ENCODE measurements at regions not wholly inside any gene's neighbourhood (a gene's known extent, or its start where the extent isn't known, plus 50 kb on each side); places are given as distances from the start of the nearest gene placed in this dataset.

- H3K27me3 ChIP-seq (ENCODE audit: control insufficient read depth, insufficient read depth, low read length): no peaks in the 10 kb centered on the region
- DNase-seq: no peak
- H3K36me3 ChIP-seq (replicated peaks; ENCODE audit: control insufficient read depth, insufficient read depth, low read length): no peaks in the 10 kb centered on the region
- H3K4me3 ChIP-seq (ENCODE audit: insufficient read depth, low read depth, low read length): no peak overlapping the region
Measured at GRCh38 chr5:74422671-74423070, 217.9 kb downstream of the ENC1 start.

- Histone ChIP-seq H3K27me3 (ENCODE audit: control insufficient read depth, insufficient read depth, low read length) (no peaks in the 10 kb centered on the region), H3K4me3 (ENCODE audit: insufficient read depth, low read depth, low read length) (no peak overlapping the region), H3K36me3 (replicated peaks; ENCODE audit: control insufficient read depth, insufficient read depth, low read length) (no peaks in the 10 kb centered on the region)
- no peak for DNase-seq
Measured at GRCh38 chr5:74422030-74422429, 218.5 kb downstream of the ENC1 start.

- Histone ChIP-seq H3K27me3 (ENCODE audit: control insufficient read depth, insufficient read depth, low read length) (no peaks in the 10 kb centered on the region), H3K36me3 (replicated peaks; ENCODE audit: control insufficient read depth, insufficient read depth, low read length) (no peaks in the 10 kb centered on the region), H3K4me3 (ENCODE audit: insufficient read depth, low read depth, low read length) (no peak overlapping the region)
- DNase-seq: no peak
Measured at GRCh38 chr5:74421377-74421776, 219.2 kb downstream of the ENC1 start.

GRCh38 chr5:74420947-74421346 is 219.6 kb downstream of the ENC1 start:
- no peak overlapping the region for H3K4me3 ChIP-seq (ENCODE audit: insufficient read depth, low read depth, low read length)
- H3K36me3 ChIP-seq (replicated peaks; ENCODE audit: control insufficient read depth, insufficient read depth, low read length): no peaks in the 10 kb centered on the region
- DNase-seq: no peak
- H3K27me3 ChIP-seq (ENCODE audit: control insufficient read depth, insufficient read depth, low read length): no peaks in the 10 kb centered on the region

GRCh38 chr5:74420220-74420619 is 220.3 kb downstream of the ENC1 start:
- no peak for DNase-seq
- Histone ChIP-seq H3K4me3 (ENCODE audit: insufficient read depth, low read depth, low read length) (no peak overlapping the region), H3K27me3 (ENCODE audit: control insufficient read depth, insufficient read depth, low read length) (no peaks in the 10 kb centered on the region), H3K36me3 (replicated peaks; ENCODE audit: control insufficient read depth, insufficient read depth, low read length) (no peaks in the 10 kb centered on the region)

GRCh38 chr5:74419468-74419867 is 221.1 kb downstream of the ENC1 start:
- no peak for DNase-seq
- Histone ChIP-seq H3K27me3 (ENCODE audit: control insufficient read depth, insufficient read depth, low read length) (no peaks in the 10 kb centered on the region), H3K36me3 (replicated peaks; ENCODE audit: control insufficient read depth, insufficient read depth, low read length) (no peaks in the 10 kb centered on the region), H3K4me3 (ENCODE audit: insufficient read depth, low read depth, low read length) (no peak overlapping the region)

GRCh38 chr5:74418709-74419108 is 221.8 kb downstream of the ENC1 start:
- no peaks in the 10 kb centered on the region for H3K27me3 ChIP-seq (ENCODE audit: control insufficient read depth, insufficient read depth, low read length)
- H3K36me3 ChIP-seq (replicated peaks; ENCODE audit: control insufficient read depth, insufficient read depth, low read length): no peaks in the 10 kb centered on the region
- H3K4me3 ChIP-seq (ENCODE audit: insufficient read depth, low read depth, low read length): no peak overlapping the region
- DNase-seq: no peak

GRCh38 chr5:74418261-74418660 is 222.3 kb downstream of the ENC1 start:
- H3K4me3 ChIP-seq (ENCODE audit: insufficient read depth, low read depth, low read length): no peak overlapping the region
- H3K36me3 ChIP-seq (replicated peaks; ENCODE audit: control insufficient read depth, insufficient read depth, low read length): no peaks in the 10 kb centered on the region
- DNase-seq: no peak
- no peaks in the 10 kb centered on the region for H3K27me3 ChIP-seq (ENCODE audit: control insufficient read depth, insufficient read depth, low read length)

GRCh38 chr5:74415695-74416102 is 224.8 kb downstream of the ENC1 start:
- H3K4me3 ChIP-seq (ENCODE audit: insufficient read depth, low read depth, low read length): no peak overlapping the region
- no peaks in the 10 kb centered on the region for H3K27me3 ChIP-seq (ENCODE audit: control insufficient read depth, insufficient read depth, low read length)
- no peak for DNase-seq

GRCh38 chr5:74414228-74414627 is 226.3 kb downstream of the ENC1 start:
- Histone ChIP-seq H3K27me3 (ENCODE audit: control insufficient read depth, insufficient read depth, low read length) (no peaks in the 10 kb centered on the region), H3K36me3 (replicated peaks; ENCODE audit: control insufficient read depth, insufficient read depth, low read length) (no peaks in the 10 kb centered on the region), H3K4me3 (ENCODE audit: insufficient read depth, low read depth, low read length) (no peak overlapping the region)
- DNase-seq: no peak

More at GRCh38 chr5:74415695-74416102, 224.8 kb downstream of the ENC1 start:
- H3K36me3 ChIP-seq (replicated peaks; ENCODE audit: control insufficient read depth, insufficient read depth, low read length): no peaks in the 10 kb centered on the region

GRCh38 chr5:74413403-74414048 is 227.0 kb downstream of the ENC1 start:
- H3K27me3 ChIP-seq (ENCODE audit: control insufficient read depth, insufficient read depth, low read length): no peaks in the 10 kb centered on the region
- no peak for DNase-seq
- no peaks in the 10 kb centered on the region for H3K36me3 ChIP-seq (replicated peaks; ENCODE audit: control insufficient read depth, insufficient read depth, low read length)
- no peak overlapping the region for H3K4me3 ChIP-seq (ENCODE audit: insufficient read depth, low read depth, low read length)

GRCh38 chr5:74412066-74412465 is 228.5 kb downstream of the ENC1 start:
- no peaks in the 10 kb centered on the region for H3K36me3 ChIP-seq (replicated peaks; ENCODE audit: control insufficient read depth, insufficient read depth, low read length)
- no peaks in the 10 kb centered on the region for H3K27me3 ChIP-seq (ENCODE audit: control insufficient read depth, insufficient read depth, low read length)
- DNase-seq: peak; percentile 18
- no peak overlapping the region for H3K4me3 ChIP-seq (ENCODE audit: insufficient read depth, low read depth, low read length)

GRCh38 chr5:74409712-74410111 is 230.8 kb downstream of the ENC1 start:
- H3K36me3 ChIP-seq (replicated peaks; ENCODE audit: control insufficient read depth, insufficient read depth, low read length): no peaks in the 10 kb centered on the region
- H3K27me3 ChIP-seq (ENCODE audit: control insufficient read depth, insufficient read depth, low read length): no peaks in the 10 kb centered on the region
- H3K4me3 ChIP-seq (ENCODE audit: insufficient read depth, low read depth, low read length): no peak overlapping the region
- DNase-seq: no peak

- no peak for DNase-seq
- H3K27me3 ChIP-seq (ENCODE audit: control insufficient read depth, insufficient read depth, low read length): no peaks in the 10 kb centered on the region
Measured at GRCh38 chr5:74409166-74409706, 231.3 kb downstream of the ENC1 start.

GRCh38 chr5:74408150-74409043 is 232.1 kb downstream of the ENC1 start:
- Histone ChIP-seq H3K36me3 (replicated peaks; ENCODE audit: control insufficient read depth, insufficient read depth, low read length) (no peaks in the 10 kb centered on the region), H3K4me3 (ENCODE audit: insufficient read depth, low read depth, low read length) (no peak overlapping the region), H3K27me3 (ENCODE audit: control insufficient read depth, insufficient read depth, low read length) (no peaks in the 10 kb centered on the region)
- no peak for DNase-seq

More at GRCh38 chr5:74409166-74409706, 231.3 kb downstream of the ENC1 start:
- H3K36me3 ChIP-seq (replicated peaks; ENCODE audit: control insufficient read depth, insufficient read depth, low read length): no peaks in the 10 kb centered on the region
- H3K4me3 ChIP-seq (ENCODE audit: insufficient read depth, low read depth, low read length): no peak overlapping the region
